ENCODE measurements at regions not wholly inside any gene's neighbourhood (a gene's known extent, or its start where the extent isn't known, plus 50 kb on each side); places are given as distances from the start of the nearest gene placed in this dataset.

DNA sequence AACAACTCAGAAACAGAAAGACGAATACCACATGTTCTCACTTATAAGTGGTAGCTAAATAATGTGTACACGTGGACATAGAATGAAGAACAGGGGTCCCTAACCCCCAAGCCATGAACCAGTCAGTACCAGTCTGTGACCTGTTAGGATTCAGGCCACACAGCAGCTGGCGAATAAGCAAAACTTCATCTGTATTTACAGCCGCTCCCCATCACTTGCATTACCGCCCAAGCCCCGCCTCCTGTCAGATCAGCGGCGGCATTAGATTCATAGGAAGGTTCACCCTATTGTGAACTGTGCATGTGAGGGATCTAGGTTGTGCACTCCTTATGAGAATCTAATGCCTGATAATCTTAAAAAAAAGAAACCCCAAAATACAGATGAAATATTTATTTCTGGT is 1128.7 kb downstream of the NLGN4X start:
- TF ChIP-seq YY1 (IDR thresholded peaks at IDR 0.05; ENCODE audit: insufficient read depth, insufficient read length) (no peak), ZNF274 (IDR thresholded peaks at IDR 0.05; ENCODE audit: low read depth, low read length) (no peak), SUZ12 (IDR thresholded peaks at IDR 0.05; ENCODE audit: extremely low read depth, insufficient read depth, insufficient read length) (no peak)

Measured in NT2/D1 (cell line).